Inflammatory macrophage treated with lipopolysaccharide for 1 hour (primary cell): ENCODE measurements at regions not wholly inside any gene's neighbourhood (a gene's known extent, or its start where the extent isn't known, plus 50 kb on each side); places are given as distances from the start of the nearest gene placed in this dataset.
"Not testable (repeated sequence)": the region's sequence is repeated elsewhere in the genome, so short reads cannot be mapped to it uniquely, and the experiment has no call there.

Experiments
- DNase-seq, 2 donors: peaks; one replicate each; pipeline ENCODE4 v3.0.0-alpha.2; 2020 to 2022

GRCh38 chr4:18167831-18168230, 146.3 kb upstream of the LCORL start:
- no peak for DNase-seq

- no peak for DNase-seq
Measured at GRCh38 chr4:18166925-18167324, 145.4 kb upstream of the LCORL start.

GRCh38 chr4:18162453-18162852, 140.9 kb upstream of the LCORL start:
- DNase-seq = no peak

- not testable (repeated sequence) for DNase-seq
Measured at GRCh38 chr4:18159117-18159912, 137.8 kb upstream of the LCORL start.

GRCh38 chr4:18155067-18156041, 133.8 kb upstream of the LCORL start:
- DNase-seq = no peak

- no peak for DNase-seq
Measured at GRCh38 chr4:18138076-18138665, 116.6 kb upstream of the LCORL start.

GRCh38 chr4:18134111-18134510, 112.6 kb upstream of the LCORL start:
- DNase-seq = no peak

GRCh38 chr4:18130256-18130655, 108.7 kb upstream of the LCORL start:
- no peak for DNase-seq

- no peak for DNase-seq
Measured at GRCh38 chr4:18128241-18128640, 106.7 kb upstream of the LCORL start.

- DNase-seq = no peak
Measured at GRCh38 chr4:18127030-18127429, 105.5 kb upstream of the LCORL start.

GRCh38 chr4:18113710-18114331, 92.3 kb upstream of the LCORL start:
- no peak for DNase-seq

GRCh38 chr4:18111081-18111480, 89.5 kb upstream of the LCORL start:
- no peak for DNase-seq

- DNase-seq = no peak
Measured at GRCh38 chr4:18110099-18110498, 88.5 kb upstream of the LCORL start.

- DNase-seq = no peak
Measured at GRCh38 chr4:18109676-18110075, 88.1 kb upstream of the LCORL start.

GRCh38 chr4:18107848-18108528, 86.4 kb upstream of the LCORL start:
- DNase-seq = not testable (repeated sequence)

GRCh38 chr4:18106620-18107019, 85.1 kb upstream of the LCORL start:
- no peak for DNase-seq

GRCh38 chr4:18105030-18106011, 83.8 kb upstream of the LCORL start:
- DNase-seq = no peak

GRCh38 chr4:18103876-18104605, 82.5 kb upstream of the LCORL start:
- DNase-seq = no peak

GRCh38 chr4:18100657-18101056, 79.1 kb upstream of the LCORL start:
- DNase-seq = no peak

- DNase-seq = not testable (repeated sequence)
Measured at GRCh38 chr4:18090447-18090846, 68.9 kb upstream of the LCORL start.
